Sigmoid colon (tissue), 6 donors: ENCODE measurements at regions not wholly inside any gene's neighbourhood (a gene's known extent, or its start where the extent isn't known, plus 50 kb on each side); places are given as distances from the start of the nearest gene placed in this dataset.

Experiments
- DNase-seq: peaks from one replicate; pipeline ENCODE4 v3.0.0-alpha.2; 2019
- H3K27ac ChIP-seq, 4 donors: fragments of 200-600 bp; sonication (generic); one replicate each; pipeline ENCODE4 v1.5.1; 2016 to 2019; ENCODE audit warnings: mild to moderate bottlenecking in 1 of 4
- H3K27me3 ChIP-seq, 3 donors: fragments of 200-600 bp; sonication (generic); one replicate each; pipeline ENCODE4 v1.5.1; 2019; ENCODE audit warnings: mild to moderate bottlenecking in 1 of 3
- H3K36me3 ChIP-seq, 4 donors: fragments of 200-600 bp; sonication (generic); one replicate each; pipeline ENCODE4 v1.5.1; 2016 to 2019
- H3K4me1 ChIP-seq, 4 donors: fragments of 200-600 bp; sonication (generic); one replicate each; pipeline ENCODE4 v1.5.1; 2017 to 2019
- H3K4me3 ChIP-seq, 4 donors: fragments of 200-600 bp; sonication (generic); one replicate each; pipeline ENCODE4 v1.5.1; 2017 to 2019; ENCODE audit warnings: mild to moderate bottlenecking in 2 of 4, moderate library complexity in 1 of 4
- H3K9me3 ChIP-seq, 4 donors: fragments of 200-600 bp in 3 of 4; sonication (generic) in 3 of 4; one replicate each; pipeline versions ENCODE4 v1.5.1 to v1.6.1; 2013 to 2019
- EP300 ChIP-seq, 4 donors: sonication (generic); formaldehyde crosslinking; IDR thresholded peaks; one replicate each; pipeline ENCODE4 v1.6.1; 2017; ENCODE audit warnings: antibody characterized with exemption in 4 of 4
- POLR2A ChIP-seq, 2 donors: fragments of 450-650 bp; IDR thresholded peaks; one replicate each; pipeline ENCODE4 v1.6.1; 2016; ENCODE audit warnings: antibody characterized with exemption in 2 of 2, mild to moderate bottlenecking in 2 of 2, moderate library complexity in 2 of 2
- POLR2AphosphoS5 ChIP-seq, 4 donors: sonication (generic); formaldehyde crosslinking; IDR thresholded peaks; one replicate each; pipeline ENCODE4 v1.6.1; 2017; ENCODE audit warnings: antibody characterized with exemption in 4 of 4
- WGBS, 2 donors: extraction: QIAGEN DNeasy Blood & Tissue Kit; methylation state at CpG; one replicate each; pipeline ENCODE4 v1.1.7; 2013; 5-methylcytosine and 5-hydroxymethylcytosine counted together
- intact Hi-C: fragments of 100-400 bp; cut with DNase I; formaldehyde crosslinking; loops from one replicate; pipeline ENCODE4 v1.15.1; 2023
- TF ChIP-seq, protein P1 (sequence below), 4 experiments: fragments of 450-650 bp in 3 of 4; fragments of 200-600 bp in 1 of 4; IDR thresholded peaks; one replicate each; pipeline ENCODE4 v1.5.1; 2016 to 2019; ENCODE audit warnings: antibody characterized with exemption in 4 of 4, mild to moderate bottlenecking in 3 of 4, moderate library complexity in 2 of 4
- donor health status: healthy with polysubstance abuse.
- donor health status: healthy.

DNA sequence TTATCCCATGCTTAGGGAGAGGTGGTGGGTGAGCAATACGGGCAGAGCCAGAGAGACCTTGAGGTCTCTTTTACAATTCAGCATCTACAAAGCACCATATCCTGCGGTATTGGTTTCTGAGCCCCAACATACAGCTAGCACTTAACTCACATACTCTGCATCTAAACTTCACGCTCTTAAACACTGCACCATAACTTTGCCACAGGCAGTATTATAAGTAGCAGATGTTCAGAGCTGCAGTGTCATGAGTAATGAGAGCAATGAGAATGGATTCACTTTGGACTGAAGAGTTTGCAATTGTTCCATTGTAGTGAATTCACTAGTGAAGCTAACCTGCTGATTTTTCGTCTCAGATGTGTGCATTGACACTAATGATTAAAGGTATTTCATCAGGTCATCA lies 93.8 kb downstream of the HS3ST1 start:
- 62 to 85% methylated on average over 4 of the region's 4 CpGs for WGBS, 2 donors
- Histone ChIP-seq H3K4me1 (no peaks in the 10 kb centered on the region), H3K36me3 (no peaks in the 10 kb centered on the region), H3K27ac (no peak overlapping the region), H3K27me3 (no peaks in the 10 kb centered on the region), H3K9me3 (no peaks in the 10 kb centered on the region), H3K4me3 (no peak overlapping the region)
- DNase-seq = no peak
- TF ChIP-seq POLR2A (IDR thresholded peaks at IDR 0.05) (no peak), EP300 (IDR thresholded peaks at IDR 0.05) (no peak), POLR2AphosphoS5 (IDR thresholded peaks at IDR 0.05) (no peak)
- TF ChIP-seq, protein P1, sequence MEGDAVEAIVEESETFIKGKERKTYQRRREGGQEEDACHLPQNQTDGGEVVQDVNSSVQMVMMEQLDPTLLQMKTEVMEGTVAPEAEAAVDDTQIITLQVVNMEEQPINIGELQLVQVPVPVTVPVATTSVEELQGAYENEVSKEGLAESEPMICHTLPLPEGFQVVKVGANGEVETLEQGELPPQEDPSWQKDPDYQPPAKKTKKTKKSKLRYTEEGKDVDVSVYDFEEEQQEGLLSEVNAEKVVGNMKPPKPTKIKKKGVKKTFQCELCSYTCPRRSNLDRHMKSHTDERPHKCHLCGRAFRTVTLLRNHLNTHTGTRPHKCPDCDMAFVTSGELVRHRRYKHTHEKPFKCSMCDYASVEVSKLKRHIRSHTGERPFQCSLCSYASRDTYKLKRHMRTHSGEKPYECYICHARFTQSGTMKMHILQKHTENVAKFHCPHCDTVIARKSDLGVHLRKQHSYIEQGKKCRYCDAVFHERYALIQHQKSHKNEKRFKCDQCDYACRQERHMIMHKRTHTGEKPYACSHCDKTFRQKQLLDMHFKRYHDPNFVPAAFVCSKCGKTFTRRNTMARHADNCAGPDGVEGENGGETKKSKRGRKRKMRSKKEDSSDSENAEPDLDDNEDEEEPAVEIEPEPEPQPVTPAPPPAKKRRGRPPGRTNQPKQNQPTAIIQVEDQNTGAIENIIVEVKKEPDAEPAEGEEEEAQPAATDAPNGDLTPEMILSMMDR (IDR thresholded peaks at IDR 0.05) = no peak
- intact Hi-C loops = no loop called here

DNA sequence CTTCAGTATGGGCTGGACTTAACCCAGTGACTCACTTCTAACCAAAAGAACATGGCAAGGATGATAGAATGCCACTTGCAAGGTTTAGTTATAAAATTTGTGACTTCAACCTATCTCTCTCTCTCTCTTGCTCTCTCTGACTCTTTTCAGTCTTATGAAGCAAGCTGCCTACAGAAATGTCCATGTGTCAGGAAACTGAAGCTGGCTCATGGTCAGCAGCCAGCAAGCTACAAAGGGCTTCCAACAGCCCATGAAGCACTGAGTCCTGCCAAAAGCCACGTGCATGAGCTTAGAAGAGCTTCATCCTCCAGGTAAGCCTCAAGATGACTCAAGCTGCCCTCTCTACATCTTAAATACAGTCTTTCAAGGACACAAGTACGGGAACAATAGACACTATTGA lies 100.3 kb downstream of the HS3ST1 start:
- peaks cover 0 to 2% (median 0%) of the 10 kb centered on the region in 4 donors for H3K9me3 ChIP-seq

DNA sequence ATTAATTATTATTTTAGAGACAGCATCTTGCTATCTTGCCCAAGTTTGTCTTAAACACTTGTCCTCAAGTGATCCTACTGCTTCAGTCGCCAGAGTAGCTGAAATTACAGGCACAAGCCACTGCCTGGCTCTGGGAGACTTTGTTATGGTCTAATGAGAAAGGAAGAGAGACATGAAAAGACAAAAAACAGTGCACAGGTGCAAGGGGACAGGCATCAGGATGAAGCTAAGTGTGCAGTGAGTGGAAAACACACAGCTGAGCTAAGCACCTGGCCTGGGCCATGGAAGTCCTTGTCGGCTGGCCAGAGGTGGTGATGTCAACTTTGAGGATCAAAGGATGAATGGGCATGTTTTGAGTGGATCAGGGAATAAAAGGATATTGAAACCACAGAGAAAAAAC lies 102.7 kb downstream of the HS3ST1 start:
- Histone ChIP-seq H3K9me3 (peaks cover 0 to 5% (median 0%) of the 10 kb centered on the region in 4 donors), H3K4me1 (no peaks in the 10 kb centered on the region), H3K27me3 (no peaks in the 10 kb centered on the region), H3K4me3 (no peak overlapping the region), H3K36me3 (no peaks in the 10 kb centered on the region), H3K27ac (no peak overlapping the region)
- intact Hi-C loops = no loop called here
- no peak for DNase-seq
- TF ChIP-seq POLR2A (IDR thresholded peaks at IDR 0.05) (no peak), EP300 (IDR thresholded peaks at IDR 0.05) (no peak), POLR2AphosphoS5 (IDR thresholded peaks at IDR 0.05) (no peak)
- TF ChIP-seq, protein P1 (IDR thresholded peaks at IDR 0.05) = no peak
- WGBS, 2 donors = 41 to 81% methylated on average over 2 of the region's 2 CpGs

More for the DNA sequence above, 100.3 kb downstream of the HS3ST1 start:
- DNase-seq = no peak
- no peaks in the 10 kb centered on the region for H3K27me3 ChIP-seq
- no peaks in the 10 kb centered on the region for H3K36me3 ChIP-seq
- H3K4me1 ChIP-seq = no peaks in the 10 kb centered on the region
- intact Hi-C loops = no loop called here
- TF ChIP-seq EP300 (IDR thresholded peaks at IDR 0.05) (no peak), POLR2AphosphoS5 (IDR thresholded peaks at IDR 0.05) (no peak), POLR2A (IDR thresholded peaks at IDR 0.05) (no peak)
- TF ChIP-seq, protein P1 (IDR thresholded peaks at IDR 0.05) = no peak
- no peak overlapping the region for H3K4me3 ChIP-seq
- H3K27ac ChIP-seq = no peak overlapping the region
- 63 to 70% methylated on average over 2 of the region's 2 CpGs for WGBS, 2 donors

DNA sequence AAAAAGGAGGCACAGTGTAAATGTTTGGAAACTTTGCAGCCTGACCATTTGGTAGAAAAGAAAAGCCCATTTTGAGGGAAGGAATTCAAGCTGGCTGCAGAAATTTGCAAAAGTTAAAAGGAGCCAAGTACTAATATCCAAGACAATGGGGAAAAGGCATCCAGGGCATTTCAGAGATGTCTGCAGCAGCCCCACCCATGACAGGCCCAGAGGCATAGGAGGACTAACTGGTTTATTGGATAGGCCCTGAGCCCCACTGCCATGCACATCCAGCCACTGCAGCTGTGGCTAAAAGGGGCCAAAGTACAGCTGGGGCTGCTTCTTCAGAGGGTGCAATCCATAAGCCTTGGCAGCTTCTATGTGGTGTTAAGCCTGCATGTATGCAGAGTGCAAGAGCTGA lies 104.9 kb downstream of the HS3ST1 start:
- Histone ChIP-seq H3K27ac (no peak overlapping the region), H3K9me3 (peaks cover 0 to 5% (median 0%) of the 10 kb centered on the region in 4 donors), H3K36me3 (no peaks in the 10 kb centered on the region), H3K27me3 (no peaks in the 10 kb centered on the region), H3K4me3 (no peak overlapping the region), H3K4me1 (no peaks in the 10 kb centered on the region)
- DNase-seq = no peak
- intact Hi-C loops = no loop called here
- TF ChIP-seq POLR2A (IDR thresholded peaks at IDR 0.05) = no peak
- TF ChIP-seq, protein P1 (IDR thresholded peaks at IDR 0.05) = no peak
- no peak for TF ChIP-seq POLR2AphosphoS5 (IDR thresholded peaks at IDR 0.05)
- no peak for TF ChIP-seq EP300 (IDR thresholded peaks at IDR 0.05)
